HL-60/S4 (cell line): ENCODE measurements at regions not wholly inside any gene's neighbourhood (a gene's known extent, or its start where the extent isn't known, plus 50 kb on each side); places are given as distances from the start of the nearest gene placed in this dataset.
"Not testable (repeated sequence)": the region's sequence is repeated elsewhere in the genome, so short reads cannot be mapped to it uniquely, and the experiment has no call there.

Experiments
- in situ Hi-C: fragments of 300-500 bp; cut with MboI; formaldehyde crosslinking; loops from 2 replicates; pipeline ENCODE4 v1.14.3; 2022; ENCODE audit warnings: low sequenced_read_pairs

DNA sequence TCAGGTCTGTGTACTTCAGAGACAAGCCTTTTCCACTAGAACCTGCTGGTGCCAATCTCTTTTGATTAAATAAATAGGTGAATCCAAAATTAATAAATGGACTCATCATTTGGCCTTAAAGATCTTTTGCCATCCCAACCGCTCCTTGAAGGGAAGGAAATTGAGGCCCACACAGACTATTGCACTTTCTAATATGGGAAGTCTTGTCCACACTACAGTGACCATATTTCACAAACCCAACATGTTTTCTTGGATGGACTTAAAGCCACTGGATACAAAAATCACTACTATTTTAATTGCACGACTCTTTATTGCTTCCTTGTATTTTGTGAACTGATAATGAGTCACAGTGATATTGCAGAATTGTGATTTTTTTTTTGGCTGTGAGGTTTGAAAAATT is 135.0 kb downstream of the DIRAS2 start:
- in situ Hi-C loops: no loop called here

DNA sequence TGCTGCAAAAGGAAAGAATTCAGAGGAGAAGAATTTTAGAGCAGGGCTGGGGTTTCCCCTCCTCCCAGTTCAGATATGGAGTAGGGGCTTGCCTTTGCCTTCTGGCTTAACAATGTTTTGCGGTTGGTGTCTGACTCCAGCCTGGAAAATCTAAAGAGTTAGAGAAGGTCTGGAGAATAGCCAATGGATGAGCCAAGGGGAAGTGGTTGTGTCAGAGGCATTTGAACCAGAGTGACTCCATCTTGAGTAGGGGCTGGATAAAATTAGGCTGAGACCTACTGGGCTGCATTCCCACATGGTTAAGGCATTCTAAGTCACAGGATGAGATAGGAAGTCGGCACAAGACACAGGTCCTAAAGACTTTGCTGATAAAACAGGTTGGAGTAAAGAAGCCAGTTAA is 133.7 kb downstream of the DIRAS2 start:
- in situ Hi-C loops: no loop called here

DNA sequence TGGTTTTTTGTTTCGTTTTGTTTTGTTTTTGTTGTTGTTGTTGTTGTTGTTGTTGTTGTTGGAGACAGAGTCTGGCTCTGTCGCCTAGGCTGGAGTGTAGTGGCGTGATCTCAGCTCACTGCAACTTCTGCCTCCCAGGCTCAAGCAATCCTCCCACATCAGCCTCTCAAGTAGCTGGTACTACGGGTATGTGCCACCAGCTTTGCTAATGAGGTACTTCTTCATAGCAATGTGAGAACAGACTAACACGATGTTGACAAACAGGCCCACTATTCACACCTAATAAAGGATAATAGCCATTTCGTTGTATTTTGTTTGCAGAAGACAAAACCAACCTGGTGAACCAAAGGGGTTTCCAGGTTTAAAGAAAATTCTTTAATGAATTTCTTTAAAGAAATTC is 130.9 kb downstream of the DIRAS2 start:
- in situ Hi-C loops: no loop called here

DNA sequence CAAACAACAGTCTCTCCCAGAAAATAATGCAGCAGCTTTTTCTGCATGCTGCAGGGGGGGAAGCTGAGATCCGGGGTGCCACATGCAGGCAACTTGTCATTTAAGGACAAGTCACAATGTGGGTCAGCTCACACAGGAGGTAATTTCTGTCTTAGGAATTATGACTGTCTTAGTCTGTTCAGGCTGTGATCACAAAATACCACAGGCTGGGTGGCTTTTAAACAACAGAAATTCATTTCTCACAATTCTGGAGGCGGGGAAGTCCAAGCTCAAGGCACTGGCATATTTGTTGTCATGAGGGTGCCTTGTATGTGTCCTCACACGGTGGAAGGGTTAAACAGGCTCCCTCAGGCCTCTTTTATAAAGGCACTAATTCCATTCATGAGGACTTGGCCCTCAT is 127.7 kb downstream of the DIRAS2 start:
- in situ Hi-C loops: no loop called here

DNA sequence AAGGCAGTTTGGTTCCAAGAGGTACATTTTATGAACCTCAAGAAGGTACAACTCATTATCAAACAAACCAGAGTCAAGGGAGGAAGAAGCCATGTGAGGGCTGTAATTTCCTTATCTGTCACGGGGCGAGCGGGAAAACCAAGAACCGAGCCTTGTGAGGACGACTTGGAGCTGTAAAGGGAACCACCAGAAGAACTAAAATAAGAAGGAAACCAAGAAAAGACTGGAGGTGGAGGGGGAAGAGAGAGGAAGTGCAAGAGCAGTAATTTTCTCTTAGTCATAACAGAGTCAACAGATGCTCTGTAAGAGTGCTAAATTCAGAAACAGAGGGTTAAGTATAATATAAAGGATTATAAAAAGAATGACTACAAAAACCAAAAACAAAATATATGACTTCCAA is 127.1 kb downstream of the DIRAS2 start:
- in situ Hi-C loops: no loop called here

DNA sequence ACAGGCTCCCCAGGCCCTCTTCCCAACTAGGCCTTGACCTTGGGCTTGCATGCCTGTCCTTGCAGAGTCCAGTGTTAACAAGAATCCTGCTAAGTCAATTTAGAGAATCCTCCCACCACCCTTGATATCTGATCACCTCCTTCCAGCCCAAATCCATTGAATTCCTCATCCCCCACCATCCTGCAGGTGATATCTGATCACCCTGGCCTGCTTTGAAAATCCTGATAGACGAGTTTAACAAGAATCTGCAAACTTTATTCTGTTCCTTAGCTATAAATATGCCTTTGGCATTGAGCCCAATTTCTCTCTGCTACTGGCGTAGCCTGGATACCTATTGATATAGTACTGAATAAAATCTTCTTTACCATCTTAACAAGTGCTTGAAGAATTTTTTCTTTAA is 125.5 kb downstream of the DIRAS2 start:
- in situ Hi-C loops: no loop called here

DNA sequence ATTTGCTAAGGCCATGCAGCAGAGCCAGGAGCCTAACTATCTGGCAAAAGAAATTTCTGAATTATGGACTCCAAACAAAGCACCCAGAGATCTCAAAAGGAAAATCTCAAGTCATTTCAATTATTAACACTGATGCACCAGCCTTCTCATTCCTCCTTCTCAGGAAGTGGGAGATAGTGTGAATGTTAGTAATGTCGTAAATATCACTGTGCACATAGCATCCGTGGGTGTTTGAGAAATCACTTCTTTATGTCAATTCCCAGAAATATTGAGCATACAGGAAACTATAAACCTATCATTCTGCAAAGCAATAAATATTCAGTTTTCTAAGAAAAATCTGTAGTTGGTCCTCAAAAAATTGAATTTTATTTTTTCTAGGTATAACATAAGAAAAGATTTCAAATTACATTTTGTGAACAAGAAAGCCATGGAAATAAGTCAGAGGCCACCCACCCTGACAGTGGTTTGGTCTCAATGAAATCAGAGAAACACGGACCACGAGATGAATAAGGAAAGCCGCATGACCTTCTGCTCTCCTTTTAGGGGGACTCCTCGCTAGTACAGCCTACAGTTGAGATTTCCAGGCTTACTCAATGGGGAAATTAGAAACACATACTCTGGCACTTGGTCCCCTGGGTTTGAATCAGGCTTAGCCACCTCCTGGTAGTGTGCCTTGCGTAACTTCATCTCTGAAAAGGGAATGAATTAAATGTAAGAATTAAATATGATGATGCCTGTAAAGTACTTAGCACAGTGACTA is 120.6 kb downstream of the DIRAS2 start:
- in situ Hi-C loops: no loop called here

DNA sequence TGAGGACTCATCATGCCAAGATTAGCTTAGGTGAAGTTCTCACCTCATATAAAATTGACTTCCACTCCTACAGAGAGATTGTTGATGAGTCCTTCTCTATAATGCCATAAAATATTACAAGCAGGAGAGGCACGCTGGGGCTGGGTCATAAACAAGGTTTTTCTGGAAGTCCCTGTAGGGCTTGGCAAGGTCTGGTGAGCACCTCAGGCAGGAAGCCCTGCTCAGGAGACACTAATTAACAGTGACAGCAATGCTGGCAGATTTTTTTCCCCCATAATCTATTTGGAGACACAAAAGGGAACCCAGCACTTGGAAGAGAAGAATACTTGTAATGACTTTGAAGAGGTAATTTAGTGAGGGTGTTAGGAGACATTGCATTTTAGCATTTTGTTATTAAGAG is 118.7 kb downstream of the DIRAS2 start:
- in situ Hi-C loops: no loop called here

DNA sequence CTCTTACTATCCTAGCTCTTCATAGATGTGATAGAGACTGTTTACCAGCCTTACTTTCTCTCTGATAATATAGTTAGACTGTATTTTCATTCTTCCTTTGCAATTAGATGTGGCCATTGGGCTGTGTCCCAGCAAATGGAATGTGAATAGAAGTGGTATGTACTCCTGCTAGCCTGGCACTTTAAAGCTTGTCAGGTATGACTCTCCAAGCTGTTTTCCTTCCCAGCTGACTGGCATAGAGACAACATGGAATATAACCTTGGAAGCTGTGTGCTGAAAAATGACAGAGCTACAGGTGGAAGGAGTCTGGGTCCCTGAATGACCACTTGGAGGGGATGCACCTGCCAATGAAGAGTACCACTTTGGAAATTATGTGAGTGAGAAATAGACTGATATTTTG is 116.2 kb downstream of the DIRAS2 start:
- in situ Hi-C loops: no loop called here

DNA sequence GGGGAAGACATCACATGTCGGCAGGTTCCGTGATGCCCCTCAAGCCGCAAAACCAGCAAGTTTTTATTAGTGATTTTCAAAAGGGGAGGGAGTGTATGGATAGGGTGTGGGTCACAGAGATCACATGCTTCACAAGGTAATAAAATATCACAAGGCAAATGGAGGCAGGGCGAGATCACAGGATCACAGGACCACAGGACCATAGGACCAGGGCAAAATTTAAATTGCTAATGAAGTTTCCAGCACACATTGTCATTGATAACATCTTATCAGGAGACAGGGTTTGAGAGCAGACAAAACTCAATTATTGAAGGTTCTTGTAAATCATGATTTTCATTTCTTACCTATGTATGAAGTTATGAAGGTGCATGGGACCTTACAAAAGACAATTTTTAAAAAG is 106.5 kb downstream of the DIRAS2 start:
- in situ Hi-C loops: not testable (repeated sequence)

DNA sequence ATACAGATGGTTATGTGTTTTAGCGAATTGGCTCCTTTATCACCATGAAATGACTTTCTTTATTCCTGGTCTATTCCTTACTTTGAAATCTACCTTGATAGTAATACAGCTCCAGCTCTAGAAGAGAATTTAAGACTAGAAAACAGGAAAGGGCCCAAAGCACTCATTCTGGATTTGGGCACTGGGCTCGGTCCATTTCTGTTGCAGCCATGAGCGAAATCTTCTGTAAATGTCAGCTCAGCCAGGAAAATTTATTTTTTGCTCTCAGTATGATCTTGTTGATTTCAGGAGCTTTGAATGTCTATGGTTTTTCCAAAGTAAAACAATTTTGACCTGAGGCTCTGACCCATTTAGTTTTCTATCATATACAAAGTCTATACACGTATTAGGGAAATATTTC is 104.1 kb downstream of the DIRAS2 start:
- in situ Hi-C loops: no loop called here

DNA sequence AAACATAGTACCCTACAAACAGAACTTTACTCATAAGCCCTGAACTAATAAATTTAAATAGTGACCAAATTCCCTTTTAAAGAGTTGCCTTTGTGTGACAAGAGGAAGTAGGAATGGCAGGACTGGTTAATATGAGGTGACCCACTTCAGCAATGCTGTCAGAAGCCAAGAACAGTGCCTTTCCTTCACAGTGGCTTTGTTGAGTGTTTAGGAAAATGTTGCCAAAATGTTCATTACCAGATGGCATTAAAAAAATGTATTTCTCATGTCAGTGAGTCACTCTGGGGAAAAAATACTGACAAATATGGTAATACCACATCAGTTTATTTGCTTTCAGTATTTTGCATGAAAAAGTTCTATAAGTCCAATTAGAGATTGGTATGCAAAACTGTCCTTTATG is 103.3 kb downstream of the DIRAS2 start:
- in situ Hi-C loops: no loop called here

DNA sequence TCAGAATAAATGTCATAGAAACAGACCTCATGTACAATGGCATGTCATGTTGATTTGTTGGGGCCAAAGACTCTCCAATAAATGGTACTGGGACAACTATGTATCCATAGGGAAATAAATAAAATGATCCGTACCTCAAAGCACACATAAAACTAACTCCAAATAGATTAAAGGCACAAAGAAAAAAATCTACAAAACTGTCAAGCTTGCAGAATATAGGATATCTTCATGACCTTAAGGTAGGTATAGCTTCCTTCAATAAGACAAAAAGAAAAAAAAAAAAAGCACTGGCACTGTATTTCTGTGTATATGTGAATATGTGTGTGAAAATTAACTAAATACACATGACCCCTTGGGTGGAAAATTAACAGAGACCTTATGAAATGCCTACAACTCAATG is 101.9 kb downstream of the DIRAS2 start:
- in situ Hi-C loops: no loop called here

DNA sequence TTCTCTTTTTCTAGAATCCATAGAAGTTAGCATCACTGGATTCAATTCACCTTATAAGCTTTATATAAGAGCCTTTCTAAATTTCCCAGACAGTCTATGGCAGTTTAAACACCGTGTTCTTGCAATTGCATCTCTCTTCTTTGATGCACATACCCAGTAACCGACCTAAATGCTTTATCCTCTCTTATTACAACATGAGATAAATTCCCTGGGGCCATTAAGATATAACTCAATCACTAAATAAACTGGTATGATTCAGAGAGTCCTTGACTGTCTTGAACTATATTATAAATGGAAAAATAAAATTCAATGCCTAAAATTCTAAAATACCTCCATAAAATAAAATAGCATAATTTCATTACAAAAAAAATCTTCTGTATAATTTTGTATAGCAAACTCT is 98.1 kb downstream of the DIRAS2 start:
- in situ Hi-C loops: no loop called here

DNA sequence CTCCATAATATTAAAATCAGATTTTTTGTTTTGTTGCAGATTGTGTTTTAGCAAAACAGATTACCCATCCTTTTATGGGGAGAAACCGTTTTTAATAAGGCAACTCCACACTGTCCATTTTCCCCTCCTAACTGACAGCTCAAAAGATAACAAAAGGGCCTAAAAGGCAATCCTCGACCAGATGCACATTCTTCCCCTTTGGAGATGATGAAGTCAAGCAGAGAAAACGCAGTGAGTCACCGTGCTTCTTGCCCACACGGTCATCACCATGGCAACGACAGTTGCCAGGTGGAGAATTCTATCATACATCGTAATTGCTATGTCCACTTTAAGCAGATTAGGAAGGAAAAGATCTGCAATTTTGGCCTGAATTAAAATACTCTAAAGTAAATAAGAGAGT is 96.4 kb downstream of the DIRAS2 start:
- in situ Hi-C loops: no loop called here

DNA sequence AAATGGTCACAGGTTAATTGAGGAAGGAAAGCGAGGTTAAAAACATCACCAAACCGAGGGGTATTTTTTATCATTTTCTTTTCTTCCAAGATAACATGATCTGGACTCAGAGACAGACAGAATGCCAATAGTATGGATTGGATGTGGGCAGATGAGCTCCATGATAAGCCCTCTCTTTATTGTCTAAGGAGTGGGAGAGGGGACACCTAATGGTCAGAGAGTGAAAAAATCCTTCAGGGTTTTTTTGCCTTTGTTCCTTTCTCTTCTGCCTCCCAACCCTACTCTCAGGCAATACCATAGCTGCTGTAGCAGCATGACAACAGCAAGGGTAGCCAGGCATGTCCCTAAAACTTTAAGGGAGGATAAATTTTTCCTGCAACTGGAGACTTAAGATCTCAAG is 94.7 kb downstream of the DIRAS2 start:
- in situ Hi-C loops: no loop called here

DNA sequence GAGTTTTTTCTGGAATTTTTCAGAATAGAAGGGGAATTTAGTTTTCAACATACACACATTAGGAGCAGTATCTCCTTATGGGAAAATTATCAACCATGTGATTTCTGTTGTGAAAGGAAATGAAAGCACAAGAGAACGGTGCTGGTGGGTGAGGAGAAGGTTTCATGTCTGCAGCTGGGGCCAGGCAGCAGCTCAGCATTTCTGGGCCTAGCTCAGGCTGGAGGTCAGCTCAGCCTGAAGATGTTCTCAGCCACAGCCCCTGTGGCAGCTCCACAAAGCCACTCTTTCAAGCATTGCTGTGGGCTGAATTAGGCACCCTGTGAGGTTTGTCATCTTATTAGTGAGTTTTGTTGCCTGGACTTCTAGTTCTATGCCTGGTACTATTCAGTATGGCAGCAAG is 90.3 kb downstream of the DIRAS2 start:
- in situ Hi-C loops: no loop called here

DNA sequence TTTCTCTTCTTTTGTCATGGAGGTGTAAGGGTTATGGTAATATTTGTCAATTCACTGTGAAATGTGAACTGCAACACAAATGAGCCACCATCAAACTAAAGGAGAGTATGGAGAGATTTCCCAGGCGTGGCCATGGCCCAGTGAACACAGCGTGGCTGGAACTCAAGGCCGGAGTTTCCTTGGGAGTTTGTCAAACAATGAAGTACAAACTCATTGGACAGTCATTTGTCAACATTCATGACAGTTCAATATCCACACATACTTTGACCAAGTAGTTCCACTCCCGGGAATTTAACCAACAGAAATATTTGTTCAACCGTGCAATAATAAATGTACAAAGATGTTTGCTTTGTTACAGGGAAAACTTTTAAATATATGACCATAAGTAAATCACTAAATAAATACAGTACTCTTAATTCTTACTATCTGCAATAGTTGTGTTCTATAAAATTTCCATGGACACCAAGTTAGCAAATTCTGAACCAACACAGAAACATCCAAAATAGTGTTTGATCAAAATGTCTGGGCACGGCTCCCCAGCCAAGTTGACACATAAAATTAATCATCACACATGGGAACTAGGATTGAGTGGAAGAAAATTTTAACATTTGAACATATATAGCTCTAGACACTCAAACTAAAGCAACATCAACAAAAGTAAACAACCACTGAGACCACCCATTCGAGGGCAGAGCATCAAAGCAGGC is 87.1 kb downstream of the DIRAS2 start:
- in situ Hi-C loops: no loop called here

DNA sequence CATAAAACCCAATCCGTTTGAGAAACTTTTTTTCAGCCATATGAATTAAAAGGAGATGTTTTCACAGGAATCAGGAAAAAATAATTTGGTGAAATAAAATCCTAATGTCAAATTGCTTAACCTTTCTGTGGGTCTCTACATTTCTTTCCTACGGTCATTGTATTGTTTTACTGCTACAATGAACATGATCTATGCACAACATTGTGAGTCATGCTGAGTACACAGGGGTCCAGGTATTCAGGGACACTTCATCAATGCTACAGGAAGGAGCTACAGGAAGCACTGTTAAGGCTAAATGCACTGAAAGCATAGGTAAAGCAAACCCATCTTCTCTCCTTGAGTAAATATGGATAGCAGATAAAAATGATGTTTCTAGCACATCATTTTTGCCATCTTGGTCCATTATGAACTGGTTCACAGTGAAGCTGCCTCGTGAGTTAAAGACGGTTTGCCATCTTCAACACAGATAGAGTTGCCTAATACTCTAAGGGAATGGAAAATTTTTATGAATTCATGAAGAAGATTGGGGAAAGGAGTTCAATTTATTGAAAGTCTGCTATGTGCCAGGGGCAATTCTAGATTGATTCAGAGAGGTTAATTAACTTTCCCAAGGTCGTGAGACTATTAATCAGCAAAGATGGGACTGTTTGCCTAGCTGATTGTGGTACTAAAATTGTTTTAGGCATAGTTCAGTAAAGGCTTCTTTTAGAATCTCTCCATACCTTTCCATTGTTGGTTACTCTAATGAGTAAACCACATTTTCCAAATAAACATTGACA is 85.5 kb downstream of the DIRAS2 start:
- in situ Hi-C loops: no loop called here

DNA sequence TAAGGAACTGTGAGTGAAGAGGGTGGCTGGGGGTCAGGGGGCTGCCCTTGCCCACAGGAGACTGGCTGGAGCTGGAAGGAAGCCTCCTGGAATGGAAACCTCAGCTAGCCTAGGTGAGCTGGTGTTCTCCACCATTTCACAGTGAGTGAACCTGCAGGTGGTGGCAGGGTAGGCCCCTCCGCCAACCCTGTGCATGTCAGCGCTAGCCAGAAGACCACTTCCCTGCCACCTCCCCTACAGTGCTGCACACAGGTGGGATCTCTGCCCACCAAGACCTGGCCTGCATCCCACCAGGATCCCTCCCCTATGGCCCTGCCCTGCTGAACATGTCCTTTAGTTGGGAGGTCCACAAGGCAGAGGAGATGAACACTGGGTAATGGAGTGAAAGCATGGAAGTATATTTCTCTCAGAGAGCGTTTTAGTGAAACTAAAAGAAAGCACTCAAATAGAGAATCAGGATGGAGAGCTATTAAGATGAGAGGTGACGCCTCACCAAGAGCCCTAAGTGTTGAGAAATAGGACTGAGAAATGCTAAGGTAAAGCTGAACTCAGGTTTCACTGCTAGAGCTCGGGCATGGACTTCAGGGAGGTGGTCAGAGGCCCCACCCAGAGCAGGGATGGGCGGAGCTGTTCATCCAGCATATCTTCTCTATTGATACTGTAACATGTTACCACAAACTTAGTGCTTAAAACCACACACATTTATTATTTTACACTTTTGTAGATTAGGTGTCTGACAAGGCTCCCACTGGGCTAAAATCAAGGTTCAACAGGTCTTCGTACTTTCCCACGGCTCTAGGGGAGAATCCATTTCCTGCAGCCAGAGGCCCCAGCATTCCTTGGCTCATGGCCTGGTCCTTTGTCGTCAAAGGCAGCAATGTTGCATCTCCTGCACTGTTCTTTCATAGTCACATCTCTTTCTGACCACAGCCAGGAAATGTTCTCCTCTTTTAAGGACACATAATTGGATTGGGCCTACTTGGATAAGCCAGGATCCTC is 83.2 kb downstream of the DIRAS2 start:
- in situ Hi-C loops: no loop called here
